CD4-positive, alpha-beta T cell (primary cell): ENCODE measurements at regions not wholly inside any gene's neighbourhood (a gene's known extent, or its start where the extent isn't known, plus 50 kb on each side); places are given as distances from the start of the nearest gene placed in this dataset.

ENCODE experiments used
- ATAC-seq: fragments of 200-7000 bp; cut with Tn5 transposase; one replicate; pipeline ENCODE4 v1.10.0; 2022; ENCODE audit warnings: mild to moderate bottlenecking; ENCODE audit not compliant: poor library complexity
- CTCF ChIA-PET: fragments of 350-600 bp; sonication (Branson Sonifier 250); formaldehyde crosslinking; loops from one replicate; lab custom pipeline; 2021; ENCODE audit warnings: antibody characterized with exemption, inconsistent platforms; lab: Charles Lee
- POLR2A ChIA-PET: fragments of 350-600 bp; sonication (Branson Sonifier 250); formaldehyde crosslinking; loops from one replicate; lab custom pipeline; 2021; ENCODE audit warnings: antibody characterized with exemption, inconsistent platforms; lab: Charles Lee
- DNase-seq, 14 experiments: peaks; one replicate each; pipeline ENCODE4 v3.0.0-alpha.2; 2013 to 2020; ENCODE audit warnings: mixed read lengths in 2 of 14
- H3K27ac ChIP-seq, 2 donors: one replicate each; pipeline versions ENCODE4 v1.5.1 to v1.7.0; 2013; ENCODE audit warnings: low read length in 2 of 2, low read depth in 1 of 2, mild to moderate bottlenecking in 1 of 2
- H3K27me3 ChIP-seq, 2 experiments: 1 replicate in 1 of 2; 2 replicates in 1 of 2; pipeline versions ENCODE4 v1.6.1 to v1.7.0; 2013; ENCODE audit warnings: low read length in 2 of 2, control low read depth in 1 of 2, mild to moderate bottlenecking in 1 of 2, moderate library complexity in 1 of 2; ENCODE audit not compliant: insufficient read depth in 2 of 2, control insufficient read depth in 1 of 2
- H3K36me3 ChIP-seq: one replicate; pipeline ENCODE4 v1.6.1; 2013; ENCODE audit warnings: low read length, control low read depth; ENCODE audit not compliant: insufficient read depth
- H3K4me1 ChIP-seq: one replicate; pipeline ENCODE4 v1.6.1; 2013; ENCODE audit warnings: low read length, control low read depth; ENCODE audit not compliant: insufficient read depth
- H3K4me3 ChIP-seq: one replicate; pipeline ENCODE4 v1.5.1; 2013; ENCODE audit warnings: mild to moderate bottlenecking, low read length, moderate library complexity
- H3K9me3 ChIP-seq, 2 experiments: 1 replicate in 1 of 2; 2 replicates in 1 of 2; pipeline versions ENCODE4 v1.6.1 to v1.7.0; 2013; ENCODE audit warnings: low read length in 2 of 2, mild to moderate bottlenecking in 2 of 2, control low read depth in 1 of 2, moderate library complexity in 1 of 2; ENCODE audit not compliant: control insufficient read depth in 1 of 2, insufficient read depth in 1 of 2
- H3K27ac Mint-ChIP-seq: one replicate; pipeline ENCODE4 v1.8.0; 2020; ENCODE audit warnings: mixed read lengths
- H3K27me3 Mint-ChIP-seq: one replicate; pipeline ENCODE4 v1.8.0; 2021; ENCODE audit warnings: mixed read lengths
- H3K36me3 Mint-ChIP-seq: one replicate; pipeline ENCODE4 v1.8.0; 2021; ENCODE audit warnings: low read depth, mixed read lengths
- H3K4me1 Mint-ChIP-seq: one replicate; pipeline ENCODE4 v1.8.0; 2021; ENCODE audit warnings: low read depth, mixed read lengths
- H3K4me3 Mint-ChIP-seq: one replicate; pipeline ENCODE4 v1.8.0; 2020; ENCODE audit warnings: mild to moderate bottlenecking, mixed read lengths
- H3K9me3 Mint-ChIP-seq: one replicate; pipeline ENCODE4 v1.8.0; 2020; ENCODE audit warnings: mixed read lengths
- intact Hi-C, 2 experiments: fragments of 100-400 bp; cut with DNase I in 1 of 2; cut with micrococcal nuclease in 1 of 2; formaldehyde crosslinking; loops; one replicate each; pipeline versions ENCODE4 v1.15.1 to v1.9.0; 2023 to 2025; cut with DNase I, micrococcal nuclease
- TF ChIP-seq, protein P1 (sequence below): fragments of 200-600 bp; IDR thresholded peaks from one replicate; pipeline ENCODE4 v1.8.0; 2022; ENCODE audit warnings: antibody characterized with exemption, mild to moderate bottlenecking

GRCh38 chr5:2163940-2164490, 281.3 kb upstream of the IRX4 start:
- CTCF ChIA-PET = no interaction called here
- Histone ChIP-seq H3K9me3 (peaks cover 0 to 4% of the 10 kb centered on the region in 2 experiments), H3K4me3 (no peak overlapping the region), H3K27ac (no peak overlapping the region), H3K4me1 (no peaks in the 10 kb centered on the region), H3K27me3 (peaks cover 0 to 2% of the 10 kb centered on the region in 2 experiments), H3K36me3 (no peaks in the 10 kb centered on the region)
- intact Hi-C loops = no loop called here
- POLR2A ChIA-PET = no interaction called here
- TF ChIP-seq, protein P1, sequence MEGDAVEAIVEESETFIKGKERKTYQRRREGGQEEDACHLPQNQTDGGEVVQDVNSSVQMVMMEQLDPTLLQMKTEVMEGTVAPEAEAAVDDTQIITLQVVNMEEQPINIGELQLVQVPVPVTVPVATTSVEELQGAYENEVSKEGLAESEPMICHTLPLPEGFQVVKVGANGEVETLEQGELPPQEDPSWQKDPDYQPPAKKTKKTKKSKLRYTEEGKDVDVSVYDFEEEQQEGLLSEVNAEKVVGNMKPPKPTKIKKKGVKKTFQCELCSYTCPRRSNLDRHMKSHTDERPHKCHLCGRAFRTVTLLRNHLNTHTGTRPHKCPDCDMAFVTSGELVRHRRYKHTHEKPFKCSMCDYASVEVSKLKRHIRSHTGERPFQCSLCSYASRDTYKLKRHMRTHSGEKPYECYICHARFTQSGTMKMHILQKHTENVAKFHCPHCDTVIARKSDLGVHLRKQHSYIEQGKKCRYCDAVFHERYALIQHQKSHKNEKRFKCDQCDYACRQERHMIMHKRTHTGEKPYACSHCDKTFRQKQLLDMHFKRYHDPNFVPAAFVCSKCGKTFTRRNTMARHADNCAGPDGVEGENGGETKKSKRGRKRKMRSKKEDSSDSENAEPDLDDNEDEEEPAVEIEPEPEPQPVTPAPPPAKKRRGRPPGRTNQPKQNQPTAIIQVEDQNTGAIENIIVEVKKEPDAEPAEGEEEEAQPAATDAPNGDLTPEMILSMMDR = no peak
- no peaks in the 10 kb centered on the region for H3K9me3 Mint-ChIP-seq
- ATAC-seq (no peak), DNase-seq (no peak)
- no peak overlapping the region for H3K27ac Mint-ChIP-seq
- no peaks in the 10 kb centered on the region for H3K36me3 Mint-ChIP-seq
- H3K27me3 Mint-ChIP-seq = peaks cover 5% of the 10 kb centered on the region
- no peak overlapping the region for H3K4me3 Mint-ChIP-seq
- H3K4me1 Mint-ChIP-seq = no peaks in the 10 kb centered on the region

DNA sequence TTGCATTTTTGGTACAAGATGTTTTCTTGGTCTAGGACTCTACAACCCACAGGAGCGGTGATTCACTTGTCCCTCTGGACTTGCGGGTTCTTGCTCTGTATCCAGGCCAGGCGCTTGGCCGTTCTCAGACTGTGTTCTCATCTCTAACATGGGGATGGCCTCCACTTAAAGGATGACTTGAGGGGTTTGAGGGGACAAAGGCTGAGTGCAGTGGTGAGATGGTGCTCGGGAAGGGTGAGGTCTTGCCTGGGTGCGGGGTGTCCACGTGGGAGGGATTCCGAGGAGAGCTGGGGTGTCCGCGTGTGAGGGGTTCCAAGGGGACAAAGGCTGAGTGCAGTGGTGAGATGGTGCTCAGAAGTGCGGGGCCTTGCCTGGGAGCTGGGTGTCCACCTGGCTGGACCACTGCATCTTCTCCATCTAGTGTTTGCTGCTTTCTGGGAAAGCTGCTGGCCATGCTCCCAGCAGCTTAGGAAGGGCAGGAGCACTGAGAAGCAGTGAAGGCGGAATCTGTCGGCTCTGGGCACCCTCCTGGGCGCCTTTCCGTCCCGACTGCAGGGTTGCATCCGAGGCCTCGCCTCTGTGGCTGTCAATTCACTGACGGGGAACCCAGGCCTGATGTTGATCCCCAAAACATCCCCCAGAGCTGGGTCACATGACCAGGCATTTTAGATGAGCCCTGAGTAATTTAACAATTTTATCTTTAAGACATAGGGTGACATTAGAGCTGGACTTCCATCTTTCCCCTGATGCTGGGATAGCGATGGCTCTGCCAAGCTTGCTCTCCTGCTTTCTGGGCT, 280.5 kb upstream of the IRX4 start:
- H3K9me3 ChIP-seq = no peaks in the 10 kb centered on the region
- ATAC-seq = no peak
- CTCF ChIA-PET = no interaction called here
- intact Hi-C loops = no loop called here
- H3K27ac ChIP-seq = no peak overlapping the region
- POLR2A ChIA-PET = no interaction called here
- no peak for DNase-seq
- Mint-ChIP-seq H3K9me3 (no peaks in the 10 kb centered on the region), H3K36me3 (no peaks in the 10 kb centered on the region), H3K27me3 (peaks cover 5% of the 10 kb centered on the region), H3K27ac (no peak overlapping the region), H3K4me1 (no peaks in the 10 kb centered on the region), H3K4me3 (no peak overlapping the region)
- H3K27me3 ChIP-seq = peaks cover 0 to 2% of the 10 kb centered on the region in 2 experiments
- no peak overlapping the region for H3K4me3 ChIP-seq
- H3K36me3 ChIP-seq = no peaks in the 10 kb centered on the region
- TF ChIP-seq, protein P1 = no peak
- H3K4me1 ChIP-seq = no peaks in the 10 kb centered on the region

- Mint-ChIP-seq H3K27ac (no peak overlapping the region), H3K36me3 (no peaks in the 10 kb centered on the region), H3K4me3 (no peak overlapping the region), H3K4me1 (no peaks in the 10 kb centered on the region), H3K27me3 (peaks cover 5% of the 10 kb centered on the region), H3K9me3 (no peaks in the 10 kb centered on the region)
- no peaks in the 10 kb centered on the region for H3K4me1 ChIP-seq
- peaks cover 0 to 5% of the 10 kb centered on the region in 2 experiments for H3K9me3 ChIP-seq
- no peak for DNase-seq
- H3K27me3 ChIP-seq = no peaks in the 10 kb centered on the region
- no peak overlapping the region for H3K27ac ChIP-seq
- TF ChIP-seq, protein P1 = no peak
- CTCF ChIA-PET = no interaction called here
- intact Hi-C loops = no loop called here
- POLR2A ChIA-PET = no interaction called here
- no peaks in the 10 kb centered on the region for H3K36me3 ChIP-seq
- no peak overlapping the region for H3K4me3 ChIP-seq
- no peak for ATAC-seq
Observed at GRCh38 chr5:2160811-2161210, 278.1 kb upstream of the IRX4 start.
